H1 (cell line): ENCODE measurements at regions not wholly inside any gene's neighbourhood (a gene's known extent, or its start where the extent isn't known, plus 50 kb on each side); places are given as distances from the start of the nearest gene placed in this dataset.

Experiments
- CTCF ChIA-PET: fragments of 300-600 bp; sonication (Branson Sonifier 250); formaldehyde crosslinking; loops from one replicate; lab custom pipeline; 2021; ENCODE audit not compliant: partially characterized antibody; lab: Charles Lee
- POLR2A ChIA-PET: fragments of 300-600 bp; sonication (Branson Sonifier 250); formaldehyde crosslinking; loops from one replicate; lab custom pipeline; 2021; ENCODE audit warnings: inconsistent platforms; ENCODE audit not compliant: partially characterized antibody; lab: Charles Lee
- DNase-seq, 2 experiments: peaks; one replicate each; pipeline versions ENCODE4 v3.0.0 to v3.0.0-alpha.2; 2010 to 2022; ENCODE audit warnings: low spot score in 2 of 2, low read depth in 1 of 2, mixed read lengths in 1 of 2
- FAIRE-seq: peaks from 2 replicates; lab custom pipeline; 2011; peaks lifted over from hg19 to GRCh38; lab: Jason Lieb, UNC
- H2AFZ ChIP-seq: 2 replicates; pipeline ENCODE4 v1.8.1; 2012; ENCODE audit warnings: low read length, inconsistent platforms
- H2AK5ac ChIP-seq: 2 replicates; pipeline ENCODE4 v1.6.1; 2013; ENCODE audit warnings: low read depth, low read length
- H2BK120ac ChIP-seq: replicated peaks from 2 replicates; pipeline ENCODE3; 2013; ENCODE audit warnings: low read depth, low read length, inconsistent platforms
- H2BK12ac ChIP-seq: 2 replicates; pipeline ENCODE4 v1.6.1; 2013; ENCODE audit warnings: low read depth, low read length
- H2BK15ac ChIP-seq: 2 replicates; pipeline ENCODE4 v1.6.1; 2013; ENCODE audit warnings: low read length
- H2BK20ac ChIP-seq: 2 replicates; pipeline ENCODE4 v1.6.1; 2013; ENCODE audit warnings: low read length
- H2BK5ac ChIP-seq: 2 replicates; pipeline ENCODE4 v1.6.1; 2013; ENCODE audit warnings: low read depth, low read length
- H3K14ac ChIP-seq: 2 replicates; pipeline ENCODE4 v1.6.1; 2013; ENCODE audit warnings: inconsistent platforms; ENCODE audit not compliant: insufficient read length
- H3K18ac ChIP-seq: 2 replicates; pipeline ENCODE4 v1.6.1; 2013; ENCODE audit warnings: low read length; ENCODE audit errors: extremely low read depth
- H3K23ac ChIP-seq: 2 replicates; pipeline ENCODE4 v1.6.1; 2013; ENCODE audit warnings: inconsistent platforms; ENCODE audit not compliant: insufficient read length
- H3K23me2 ChIP-seq: 2 replicates; pipeline ENCODE4 v1.6.1; 2013; ENCODE audit warnings: low read depth, low read length
- H3K27ac ChIP-seq: 2 replicates; pipeline ENCODE4 v1.6.1; 2011; ENCODE audit warnings: low read depth, low read length, inconsistent platforms
- H3K27me3 ChIP-seq, 4 experiments: replicated peaks in 1 of 4; 1 replicate in 1 of 4; 2 replicates in 3 of 4; pipeline versions ENCODE4 v1.6.1 to v1.8.1; 2011 to 2013; ENCODE audit warnings: low read length in 3 of 4, mild to moderate bottlenecking in 3 of 4, inconsistent platforms in 2 of 4, mixed read lengths in 2 of 4, moderate library complexity in 1 of 4; ENCODE audit not compliant: control insufficient read depth in 3 of 4, insufficient read depth in 3 of 4; ENCODE audit errors: extremely low read depth in 1 of 4
- H3K36me3 ChIP-seq, 4 experiments: 2 replicates each; pipeline versions ENCODE4 v1.6.1 to v1.8.1; 2011 to 2013; ENCODE audit warnings: mild to moderate bottlenecking in 4 of 4, low read length in 3 of 4, moderate library complexity in 2 of 4, control low read depth in 1 of 4, inconsistent platforms in 1 of 4; ENCODE audit not compliant: insufficient read depth in 4 of 4, control insufficient read depth in 2 of 4
- H3K4ac ChIP-seq: replicated peaks from 2 replicates; pipeline ENCODE3; 2013; ENCODE audit warnings: low read length, low read depth, mixed read lengths, inconsistent platforms; ENCODE audit not compliant: insufficient read length
- H3K4me1 ChIP-seq, 4 experiments: replicated peaks in 1 of 4; 1 replicate in 1 of 4; 2 replicates in 3 of 4; pipeline versions ENCODE4 v1.6.1 to v1.8.1; 2011 to 2013; ENCODE audit warnings: low read length in 3 of 4, inconsistent platforms in 2 of 4, mixed read lengths in 1 of 4; ENCODE audit not compliant: insufficient read depth in 4 of 4, control insufficient read depth in 3 of 4
- H3K4me2 ChIP-seq, 2 experiments: 2 replicates each; pipeline versions ENCODE4 v1.6.1 to v1.8.1; 2011 to 2013; ENCODE audit warnings: low read depth in 2 of 2, low read length in 2 of 2, control low read depth in 1 of 2, inconsistent platforms in 1 of 2, mild to moderate bottlenecking in 1 of 2; ENCODE audit not compliant: insufficient read depth in 1 of 2
- H3K4me3 ChIP-seq, 4 experiments: fragments of 200-600, 300-600 bp in 1 of 4; sonication (generic), shearing (Covaris generic), sonication (Bioruptor Twin) in 1 of 4; 2 replicates each; pipeline versions ENCODE4 v1.5.1 to v1.8.1; 2011 to 2016; ENCODE audit warnings: low read length in 4 of 4, low read depth in 3 of 4, control low read depth in 2 of 4, inconsistent platforms in 2 of 4, mild to moderate bottlenecking in 2 of 4, mixed read lengths in 1 of 4, moderate library complexity in 1 of 4; ENCODE audit not compliant: insufficient read depth in 2 of 4; ENCODE audit errors: extremely low read depth in 1 of 4
- H3K56ac ChIP-seq: replicated peaks from 2 replicates; pipeline ENCODE3; 2013; ENCODE audit warnings: low read depth, mild to moderate bottlenecking, mixed read lengths, low read length, inconsistent platforms; ENCODE audit not compliant: insufficient read length
- H3K79me1 ChIP-seq: 2 replicates; pipeline ENCODE4 v1.6.1; 2013; ENCODE audit warnings: low read depth, low read length, control low read depth
- H3K79me2 ChIP-seq, 2 experiments: 2 replicates each; pipeline versions ENCODE4 v1.6.1 to v1.8.1; 2012 to 2013; ENCODE audit warnings: low read length in 2 of 2, mild to moderate bottlenecking in 2 of 2, inconsistent platforms in 1 of 2; ENCODE audit not compliant: insufficient read depth in 2 of 2, control insufficient read depth in 1 of 2
- H3K9ac ChIP-seq, 4 experiments: replicated peaks in 1 of 4; 1 replicate in 1 of 4; 2 replicates in 3 of 4; pipeline versions ENCODE4 v1.6.1 to v1.8.1; 2011 to 2013; ENCODE audit warnings: low read depth in 3 of 4, low read length in 3 of 4, control low read depth in 2 of 4, mild to moderate bottlenecking in 2 of 4, moderate library complexity in 2 of 4, inconsistent platforms in 1 of 4; ENCODE audit errors: extremely low read depth in 1 of 4
- H3K9me3 ChIP-seq, 2 experiments: 2 replicates each; pipeline versions ENCODE4 v1.6.1 to v1.8.1; 2012 to 2013; ENCODE audit warnings: mild to moderate bottlenecking in 2 of 2, moderate library complexity in 2 of 2, control low read depth in 1 of 2, inconsistent platforms in 1 of 2, low read depth in 1 of 2, low read length in 1 of 2, mixed read lengths in 1 of 2; ENCODE audit not compliant: insufficient read depth in 2 of 2
- H4K20me1 ChIP-seq, 2 experiments: replicated peaks in 1 of 2; 2 replicates each; pipeline versions ENCODE3 to v1.8.1; 2011 to 2013; ENCODE audit warnings: inconsistent platforms in 2 of 2, low read length in 2 of 2, mild to moderate bottlenecking in 1 of 2; ENCODE audit not compliant: insufficient read depth in 2 of 2, control insufficient read depth in 1 of 2
- H4K5ac ChIP-seq: 2 replicates; pipeline ENCODE4 v1.6.1; 2013; ENCODE audit warnings: low read length, low read depth, mixed read lengths, inconsistent platforms; ENCODE audit not compliant: insufficient read length
- H4K8ac ChIP-seq: 2 replicates; pipeline ENCODE4 v1.8.0; 2013; ENCODE audit warnings: mild to moderate bottlenecking, moderate library complexity, low read length, inconsistent platforms; ENCODE audit not compliant: insufficient read depth; ENCODE audit errors: extremely low read depth
- H4K91ac ChIP-seq: replicated peaks from 2 replicates; pipeline ENCODE3; 2013; ENCODE audit warnings: low read length, mixed read lengths, inconsistent platforms; ENCODE audit not compliant: insufficient read length
- BRCA1 ChIP-seq: IDR thresholded peaks from 2 replicates; pipeline ENCODE4 v1.6.1; 2012; ENCODE audit warnings: low read depth, low read length, improper control_type of control experiment
- HDAC6 ChIP-seq: IDR thresholded peaks from one replicate; pipeline ENCODE4 v1.7.1; 2012; ENCODE audit warnings: low read depth, mild to moderate bottlenecking, inconsistent platforms, low read length, moderate library complexity
- KDM1A ChIP-seq: fragments of 200-600, 300-600 bp; sonication (generic); IDR thresholded peaks from 2 replicates; pipeline ENCODE4 v1.7.1; 2016; ENCODE audit warnings: mild to moderate bottlenecking, low read length, borderline replicate concordance
- POU5F1 ChIP-seq: IDR thresholded peaks from 2 replicates; pipeline ENCODE4 v1.6.1; 2011; ENCODE audit warnings: low read depth, mild to moderate bottlenecking, low read length, moderate library complexity
- SP1 ChIP-seq: IDR thresholded peaks from 2 replicates; pipeline ENCODE4 v1.6.1; 2011; ENCODE audit warnings: low read depth, low read length

DNA sequence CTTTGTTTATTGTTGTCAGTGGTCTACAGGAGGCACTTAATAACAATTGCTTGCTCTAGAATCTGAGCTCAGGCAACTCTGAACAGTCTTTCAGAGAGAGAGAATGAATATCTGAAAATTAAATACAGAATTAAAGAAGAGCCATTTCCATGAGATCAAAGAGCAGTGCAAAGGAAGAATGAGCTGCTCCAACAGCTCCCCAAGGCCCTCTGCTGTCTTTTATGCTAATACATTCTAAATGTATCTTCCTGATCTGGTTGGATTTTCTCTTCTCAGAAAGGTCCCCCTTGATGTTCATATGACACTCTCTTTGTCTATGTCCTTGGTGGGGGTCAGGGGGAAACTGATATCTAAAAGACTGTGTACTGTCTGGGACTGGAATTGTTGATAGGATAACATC, 1029.6 kb downstream of the PCDH9 start:
- no peaks in the 10 kb centered on the region for H4K20me1 ChIP-seq
- H2BK120ac ChIP-seq: no peak overlapping the region
- H3K23ac ChIP-seq: no peak overlapping the region
- no peaks in the 10 kb centered on the region for H3K23me2 ChIP-seq
- no peak overlapping the region for H2AK5ac ChIP-seq
- H3K79me2 ChIP-seq: no peaks in the 10 kb centered on the region
- TF ChIP-seq KDM1A (no peak), HDAC6 (no peak), BRCA1 (no peak), SP1 (no peak), POU5F1 (no peak)
- no peaks in the 10 kb centered on the region for H3K79me1 ChIP-seq
- FAIRE-seq (no peak), DNase-seq (no peak)
- H3K27ac ChIP-seq: no peak overlapping the region
- H3K56ac ChIP-seq: no peak overlapping the region
- no peak overlapping the region for H2BK20ac ChIP-seq
- CTCF ChIA-PET: interaction anchor here (1.7 kb wide), 1 partner anchor 18 kb away, joined by 4 read pairs; no protein-coding TSS in a partner anchor
- H3K18ac ChIP-seq: no peak overlapping the region
- no peak overlapping the region for H3K4me2 ChIP-seq
- H2AFZ ChIP-seq: no peak overlapping the region
- H3K4me1 ChIP-seq: no peaks in the 10 kb centered on the region
- no peak overlapping the region for H3K9ac ChIP-seq
- no peak overlapping the region for H4K91ac ChIP-seq
- no peak overlapping the region for H2BK12ac ChIP-seq
- H3K4me3 ChIP-seq: no peak overlapping the region
- no peak overlapping the region for H3K4ac ChIP-seq
- no peak overlapping the region for H3K14ac ChIP-seq
- no peaks in the 10 kb centered on the region for H3K27me3 ChIP-seq
- H4K8ac ChIP-seq: no peak overlapping the region
- H2BK5ac ChIP-seq: no peak overlapping the region
- no peak overlapping the region for H4K5ac ChIP-seq
- POLR2A ChIA-PET: no interaction called here
- no peaks in the 10 kb centered on the region for H3K9me3 ChIP-seq
- no peak overlapping the region for H2BK15ac ChIP-seq
- H3K36me3 ChIP-seq: no peaks in the 10 kb centered on the region
